DOHH2 (cell line): ENCODE measurements at regions not wholly inside any gene's neighbourhood (a gene's known extent, or its start where the extent isn't known, plus 50 kb on each side); places are given as distances from the start of the nearest gene placed in this dataset.
"Not testable (repeated sequence)": the region's sequence is repeated elsewhere in the genome, so short reads cannot be mapped to it uniquely, and the experiment has no call there.

Experiments used
- H3F3A ChIP-seq: fragments of 200-600 bp; sonication (generic), shearing (Covaris generic); 2 replicates; pipeline ENCODE4 v1.6.0; 2016; ENCODE audit warnings: antibody characterized with exemption, mild to moderate bottlenecking; ENCODE audit not compliant: control insufficient read depth, insufficient read depth
- H3K27ac ChIP-seq: fragments of 200-600 bp; sonication (generic); 2 replicates; pipeline ENCODE4 v1.5.1; 2014; ENCODE audit warnings: low read depth, mild to moderate bottlenecking, low read length, moderate library complexity
- H3K27me3 ChIP-seq: fragments of 200-600 bp; sonication (generic); 2 replicates; pipeline ENCODE4 v1.6.1; 2014; ENCODE audit warnings: mild to moderate bottlenecking, low read length, mixed read lengths; ENCODE audit not compliant: control insufficient read depth
- H3K36me3 ChIP-seq: fragments of 200-600 bp; sonication (generic); 2 replicates; pipeline ENCODE4 v1.6.1; 2014; ENCODE audit warnings: mild to moderate bottlenecking, low read length, moderate library complexity, mixed read lengths; ENCODE audit not compliant: control insufficient read depth
- H3K4me1 ChIP-seq: fragments of 200-600 bp; sonication (generic); 2 replicates; pipeline ENCODE4 v1.6.1; 2014; ENCODE audit warnings: mild to moderate bottlenecking, low read length, mixed read lengths; ENCODE audit not compliant: control insufficient read depth
- H3K4me2 ChIP-seq: fragments of 200-600 bp; sonication (generic); 2 replicates; pipeline ENCODE4 v1.6.0; 2014; ENCODE audit warnings: mild to moderate bottlenecking, low read length, moderate library complexity
- H3K4me3 ChIP-seq: fragments of 200-600 bp; sonication (generic); 2 replicates; pipeline ENCODE4 v1.5.1; 2014; ENCODE audit warnings: mild to moderate bottlenecking, low read length, mixed read lengths
- H3K79me2 ChIP-seq: fragments of 200-600 bp; sonication (generic); 2 replicates; pipeline ENCODE4 v1.6.1; 2014; ENCODE audit warnings: mild to moderate bottlenecking, low read length, mixed read lengths; ENCODE audit not compliant: control insufficient read depth
- H3K9me2 ChIP-seq: fragments of 200-600 bp; sonication (generic); replicated peaks from 2 replicates; pipeline ENCODE4 v1.6.1; 2014; ENCODE audit warnings: mild to moderate bottlenecking, low read length, mixed read lengths; ENCODE audit not compliant: control insufficient read depth
- H3K9me3 ChIP-seq: fragments of 200-600 bp; sonication (generic); 2 replicates; pipeline ENCODE4 v1.6.1; 2014; ENCODE audit warnings: antibody characterized with exemption, low read length, mixed read lengths; ENCODE audit not compliant: control insufficient read depth, insufficient read depth
- H4K20me1 ChIP-seq: fragments of 200-600 bp; sonication (generic); 2 replicates; pipeline ENCODE4 v1.6.0; 2014; ENCODE audit warnings: low read depth, mild to moderate bottlenecking, antibody characterized with exemption, low read length, moderate library complexity; ENCODE audit not compliant: control insufficient read depth, insufficient read depth
- EZH2phosphoT487 ChIP-seq: fragments of 200-600 bp; sonication (generic); IDR thresholded peaks from 2 replicates; pipeline ENCODE4 v1.6.1; 2017; ENCODE audit warnings: borderline replicate concordance, mild to moderate bottlenecking, antibody characterized with exemption, low read length, moderate library complexity, mixed read lengths
- TF ChIP-seq, protein P1 (sequence below): fragments of 200-600 bp; sonication (generic); IDR thresholded peaks from one replicate; pipeline ENCODE4 v1.5.1; 2014; ENCODE audit warnings: antibody characterized with exemption, mild to moderate bottlenecking, low read depth, low read length; ENCODE audit not compliant: poor library complexity, severe bottlenecking

DNA sequence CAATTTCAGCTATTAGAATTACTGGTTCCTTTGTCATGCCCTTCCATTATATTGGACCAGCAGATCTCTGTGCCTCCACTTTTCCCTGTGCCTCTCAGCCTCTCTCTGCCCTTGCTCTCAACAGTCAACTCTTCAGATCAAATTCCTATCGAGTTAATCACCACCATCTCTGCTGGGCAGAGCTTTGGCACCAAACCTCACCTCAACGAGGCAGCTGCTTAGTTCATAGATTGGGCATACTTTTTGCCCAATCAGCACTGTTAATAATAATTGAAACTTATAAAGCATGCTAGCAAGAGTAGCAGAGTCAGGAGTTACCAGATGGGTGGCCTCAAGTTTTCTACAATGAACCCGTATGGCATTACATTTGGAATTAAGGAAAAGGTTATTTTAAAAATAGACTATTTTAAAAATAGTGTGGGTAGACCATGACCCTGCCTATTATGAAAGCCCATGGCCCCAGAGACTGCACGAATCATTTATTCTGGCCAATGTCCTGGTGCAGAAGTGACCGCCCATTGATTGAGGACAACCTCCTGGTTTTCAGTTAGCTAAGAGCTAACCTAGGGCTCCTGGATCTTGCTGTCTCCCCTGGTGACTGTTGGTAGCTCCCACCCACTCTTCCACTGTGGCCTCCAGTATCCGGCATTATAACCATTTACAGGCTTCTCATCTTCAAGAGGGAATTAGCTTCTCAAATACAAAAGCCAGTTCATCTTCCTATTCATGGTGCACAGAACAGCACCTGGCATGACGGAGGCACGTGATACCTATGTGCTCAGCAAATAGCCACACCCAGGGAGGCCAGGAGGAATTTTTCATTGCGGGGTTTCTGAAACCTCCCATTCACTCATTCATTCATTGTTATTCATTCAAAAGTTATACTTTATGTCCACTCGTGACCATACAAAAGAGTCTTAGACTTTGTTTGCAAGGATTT lies 265.4 kb downstream of the INHBA start:
- Histone ChIP-seq H3K4me1 (no peaks in the 10 kb centered on the region), H3K27me3 (no peaks in the 10 kb centered on the region), H3K9me3 (peaks cover 12% of the 10 kb centered on the region), H4K20me1 (no peaks in the 10 kb centered on the region), H3K79me2 (no peaks in the 10 kb centered on the region), H3K4me3 (no peak overlapping the region), H3K36me3 (no peaks in the 10 kb centered on the region), H3K27ac (no peak overlapping the region), H3F3A (no peaks in the 10 kb centered on the region), H3K9me2 (no peaks in the 10 kb centered on the region), H3K4me2 (no peak overlapping the region)
- TF ChIP-seq, protein P1, sequence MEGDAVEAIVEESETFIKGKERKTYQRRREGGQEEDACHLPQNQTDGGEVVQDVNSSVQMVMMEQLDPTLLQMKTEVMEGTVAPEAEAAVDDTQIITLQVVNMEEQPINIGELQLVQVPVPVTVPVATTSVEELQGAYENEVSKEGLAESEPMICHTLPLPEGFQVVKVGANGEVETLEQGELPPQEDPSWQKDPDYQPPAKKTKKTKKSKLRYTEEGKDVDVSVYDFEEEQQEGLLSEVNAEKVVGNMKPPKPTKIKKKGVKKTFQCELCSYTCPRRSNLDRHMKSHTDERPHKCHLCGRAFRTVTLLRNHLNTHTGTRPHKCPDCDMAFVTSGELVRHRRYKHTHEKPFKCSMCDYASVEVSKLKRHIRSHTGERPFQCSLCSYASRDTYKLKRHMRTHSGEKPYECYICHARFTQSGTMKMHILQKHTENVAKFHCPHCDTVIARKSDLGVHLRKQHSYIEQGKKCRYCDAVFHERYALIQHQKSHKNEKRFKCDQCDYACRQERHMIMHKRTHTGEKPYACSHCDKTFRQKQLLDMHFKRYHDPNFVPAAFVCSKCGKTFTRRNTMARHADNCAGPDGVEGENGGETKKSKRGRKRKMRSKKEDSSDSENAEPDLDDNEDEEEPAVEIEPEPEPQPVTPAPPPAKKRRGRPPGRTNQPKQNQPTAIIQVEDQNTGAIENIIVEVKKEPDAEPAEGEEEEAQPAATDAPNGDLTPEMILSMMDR: no peak
- no peak for TF ChIP-seq EZH2phosphoT487

DNA sequence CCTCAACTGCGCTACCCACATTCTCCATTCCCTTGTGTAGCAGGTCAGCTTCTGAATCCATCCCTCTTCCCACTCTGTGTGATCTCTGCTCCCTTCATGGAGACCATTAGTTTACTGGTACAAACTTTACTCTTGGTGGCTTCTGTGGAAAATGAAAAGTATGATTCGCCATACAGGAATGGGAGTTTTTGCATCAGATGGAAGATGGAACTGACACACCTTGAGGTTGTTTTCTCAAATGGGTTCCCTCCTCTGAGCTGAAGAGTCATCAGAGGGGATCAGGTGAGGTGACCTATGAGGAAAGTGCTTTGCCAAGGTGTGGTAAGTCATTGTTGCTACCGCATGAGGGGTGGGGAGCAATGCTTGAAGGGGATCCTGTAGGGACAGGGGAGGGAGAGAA lies 266.8 kb downstream of the INHBA start:
- Histone ChIP-seq H3K9me3 (peaks cover 12% of the 10 kb centered on the region), H3K4me2 (no peak overlapping the region), H4K20me1 (no peaks in the 10 kb centered on the region), H3F3A (no peaks in the 10 kb centered on the region), H3K36me3 (no peaks in the 10 kb centered on the region), H3K4me3 (no peak overlapping the region), H3K9me2 (0 out of 2 replicates have a peak, but pooled peaks cover 4% of the 10 kb centered on the region), H3K27me3 (no peaks in the 10 kb centered on the region), H3K79me2 (no peaks in the 10 kb centered on the region), H3K4me1 (no peaks in the 10 kb centered on the region), H3K27ac (no peak overlapping the region)
- TF ChIP-seq, protein P1: no peak
- no peak for TF ChIP-seq EZH2phosphoT487

DNA sequence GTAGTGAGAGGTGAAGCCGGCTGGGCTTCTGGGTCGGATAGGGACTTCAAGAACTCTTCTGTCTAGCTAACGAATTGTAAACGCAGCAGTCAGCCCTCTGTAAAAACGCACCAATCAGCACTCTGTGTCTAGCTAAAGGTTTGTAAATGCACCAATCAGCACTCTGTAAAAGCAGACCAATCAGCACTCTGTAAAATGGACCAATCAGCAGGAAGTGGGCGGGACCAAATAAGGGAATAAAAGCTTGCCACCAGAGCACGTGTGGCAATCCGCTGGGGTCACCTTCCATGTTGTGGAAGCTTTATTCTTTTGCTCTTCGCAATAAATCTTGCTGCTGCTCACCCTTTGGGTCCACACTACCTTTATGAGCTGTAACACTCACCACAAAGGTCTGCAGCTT lies 267.9 kb downstream of the INHBA start:
- not testable (repeated sequence) for H3K27ac ChIP-seq, H4K20me1 ChIP-seq, H3K9me2 ChIP-seq, H3K27me3 ChIP-seq, H3K4me3 ChIP-seq, H3K4me2 ChIP-seq, H3K36me3 ChIP-seq, H3K79me2 ChIP-seq, H3F3A ChIP-seq, H3K4me1 ChIP-seq
- peaks cover 12% of the 10 kb centered on the region for H3K9me3 ChIP-seq

DNA sequence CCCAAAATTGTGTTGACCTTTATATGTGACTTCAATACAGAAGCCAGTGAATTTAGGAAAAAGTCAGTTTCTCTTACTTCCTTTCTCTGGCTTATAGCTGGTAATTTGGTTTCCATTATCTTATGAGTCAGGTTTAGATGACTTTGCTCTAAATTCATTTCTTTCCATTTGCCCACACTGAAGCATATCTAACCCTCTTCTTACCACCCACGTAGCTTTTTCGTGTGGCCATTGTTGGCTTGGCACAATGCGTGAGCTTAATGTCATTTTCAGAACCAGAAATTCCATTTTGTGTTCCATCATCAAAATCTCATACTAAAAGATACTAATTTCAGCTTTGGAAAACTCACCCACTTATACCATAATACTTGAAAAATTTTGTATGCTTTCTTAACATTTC lies 271.2 kb downstream of the INHBA start:
- Histone ChIP-seq H3K9me2 (0 out of 2 replicates have a peak, but pooled peaks cover 4% of the 10 kb centered on the region), H3K9me3 (peaks cover 11% of the 10 kb centered on the region), H3K4me3 (no peak overlapping the region), H3K27me3 (no peaks in the 10 kb centered on the region), H3F3A (no peaks in the 10 kb centered on the region), H3K36me3 (no peaks in the 10 kb centered on the region), H3K27ac (no peak overlapping the region), H3K4me1 (no peaks in the 10 kb centered on the region), H4K20me1 (no peaks in the 10 kb centered on the region), H3K79me2 (no peaks in the 10 kb centered on the region), H3K4me2 (no peak overlapping the region)
- TF ChIP-seq, protein P1: no peak
- TF ChIP-seq EZH2phosphoT487: no peak
